ENCODE measurements at regions not wholly inside any gene's neighbourhood (a gene's known extent, or its start where the extent isn't known, plus 50 kb on each side); places are given as distances from the start of the nearest gene placed in this dataset.

DNA sequence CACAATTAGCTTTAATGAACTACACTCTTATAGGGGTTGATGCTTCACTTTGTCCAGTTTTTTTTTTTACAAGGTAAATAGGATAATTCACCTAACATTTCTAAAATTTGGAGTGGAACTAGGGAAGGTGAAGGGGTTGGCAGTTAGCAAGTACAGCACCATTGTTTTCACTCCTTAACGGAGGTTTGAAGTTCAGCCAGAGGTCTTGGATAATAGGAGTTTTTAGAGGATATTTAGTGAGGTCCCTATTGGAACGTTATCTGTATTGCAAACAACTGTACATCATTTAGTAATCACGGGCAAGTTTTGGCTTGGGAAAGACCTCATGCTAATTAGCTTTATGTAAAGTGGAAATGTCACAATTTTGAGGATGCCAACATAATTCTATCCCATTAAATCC lies 52.3 kb upstream of the TBX18 start:
- Mint-ChIP-seq H3K9me3 (peaks cover 7% of the 10 kb centered on the region), H3K27me3 (no peaks in the 10 kb centered on the region), H3K4me3 (no peak overlapping the region), H3K4me1 (ENCODE audit: low read depth) (no peaks in the 10 kb centered on the region), H3K27ac (no peak overlapping the region), H3K36me3 (ENCODE audit: low read depth) (no peaks in the 10 kb centered on the region)
- ChIA-PET CTCF (no interaction called here), POLR2A (no interaction called here)
- intact Hi-C loops (cut with micrococcal nuclease) = no loop called here
- DNase-seq (no peak), ATAC-seq (no peak)
- TF ChIP-seq, protein P1, sequence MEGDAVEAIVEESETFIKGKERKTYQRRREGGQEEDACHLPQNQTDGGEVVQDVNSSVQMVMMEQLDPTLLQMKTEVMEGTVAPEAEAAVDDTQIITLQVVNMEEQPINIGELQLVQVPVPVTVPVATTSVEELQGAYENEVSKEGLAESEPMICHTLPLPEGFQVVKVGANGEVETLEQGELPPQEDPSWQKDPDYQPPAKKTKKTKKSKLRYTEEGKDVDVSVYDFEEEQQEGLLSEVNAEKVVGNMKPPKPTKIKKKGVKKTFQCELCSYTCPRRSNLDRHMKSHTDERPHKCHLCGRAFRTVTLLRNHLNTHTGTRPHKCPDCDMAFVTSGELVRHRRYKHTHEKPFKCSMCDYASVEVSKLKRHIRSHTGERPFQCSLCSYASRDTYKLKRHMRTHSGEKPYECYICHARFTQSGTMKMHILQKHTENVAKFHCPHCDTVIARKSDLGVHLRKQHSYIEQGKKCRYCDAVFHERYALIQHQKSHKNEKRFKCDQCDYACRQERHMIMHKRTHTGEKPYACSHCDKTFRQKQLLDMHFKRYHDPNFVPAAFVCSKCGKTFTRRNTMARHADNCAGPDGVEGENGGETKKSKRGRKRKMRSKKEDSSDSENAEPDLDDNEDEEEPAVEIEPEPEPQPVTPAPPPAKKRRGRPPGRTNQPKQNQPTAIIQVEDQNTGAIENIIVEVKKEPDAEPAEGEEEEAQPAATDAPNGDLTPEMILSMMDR (IDR thresholded peaks at IDR 0.05) = no peak

DNA sequence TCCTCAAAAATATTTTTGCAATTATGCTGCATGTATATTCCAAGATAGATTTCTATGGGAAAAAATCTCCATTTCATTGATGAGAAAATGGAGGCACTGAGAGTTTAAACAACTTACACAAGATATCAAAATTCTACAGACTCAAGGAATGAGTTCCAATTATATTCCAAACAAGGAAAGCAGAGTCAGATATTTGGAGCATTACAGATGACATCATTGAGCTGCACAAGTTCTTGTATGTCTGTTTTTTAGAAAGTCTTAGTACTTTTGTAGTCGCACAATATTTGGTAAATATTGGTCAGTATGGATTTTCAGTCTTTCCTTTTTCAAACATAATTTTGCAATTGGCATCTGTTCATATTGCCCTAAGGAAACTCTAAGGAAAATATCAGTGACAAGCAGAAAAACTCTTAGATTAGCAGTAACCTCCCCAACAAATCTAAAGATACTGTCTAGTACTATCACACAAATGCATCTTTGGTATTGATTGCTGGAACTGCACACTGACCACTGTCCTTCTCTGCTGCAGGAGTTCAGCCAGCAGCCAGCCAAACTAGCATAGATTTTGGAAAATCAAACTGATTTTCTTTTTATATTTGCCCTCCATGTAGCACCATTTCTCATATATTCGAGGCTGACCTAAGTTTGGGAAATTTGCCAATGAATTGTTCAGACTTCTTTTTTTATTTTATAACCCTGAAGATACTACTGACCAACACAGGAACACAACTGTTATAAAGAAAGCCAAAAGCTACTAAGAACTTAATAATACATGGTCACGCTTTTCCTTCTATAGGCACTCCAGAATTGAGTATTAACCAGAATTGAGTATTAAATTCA lies 51.7 kb upstream of the TBX18 start:
- CTCF ChIA-PET = no interaction called here
- no peak overlapping the region for H3K4me3 Mint-ChIP-seq
- no peaks in the 10 kb centered on the region for H3K36me3 Mint-ChIP-seq (ENCODE audit: low read depth)
- peaks cover 7% of the 10 kb centered on the region for H3K9me3 Mint-ChIP-seq
- POLR2A ChIA-PET = no interaction called here
- TF ChIP-seq, protein P1 (IDR thresholded peaks at IDR 0.05) = no peak
- no peak for DNase-seq
- H3K27ac Mint-ChIP-seq = no peak overlapping the region
- intact Hi-C loops (cut with micrococcal nuclease) = no loop called here
- H3K27me3 Mint-ChIP-seq = no peaks in the 10 kb centered on the region
- H3K4me1 Mint-ChIP-seq (ENCODE audit: low read depth) = no peaks in the 10 kb centered on the region
- ATAC-seq = no peak
